Hepatocyte (in vitro differentiated cells): ENCODE measurements at regions not wholly inside any gene's neighbourhood (a gene's known extent, or its start where the extent isn't known, plus 50 kb on each side); places are given as distances from the start of the nearest gene placed in this dataset.

ENCODE experiments used
- DNase-seq: peaks from one replicate; pipeline ENCODE4 v3.0.0-alpha.2; 2016; ENCODE audit warnings: low spot score
- H2AFZ ChIP-seq: fragments of 200-600 bp; sonication (generic); 2 replicates; pipeline ENCODE4 v1.6.0; 2016; ENCODE audit warnings: antibody characterized with exemption, mild to moderate bottlenecking
- H3K27ac ChIP-seq: fragments of 200-600 bp; sonication (generic); 2 replicates; pipeline ENCODE4 v1.5.1; 2016; ENCODE audit warnings: mild to moderate bottlenecking
- H3K27me3 ChIP-seq: fragments of 200-600 bp; sonication (generic); 2 replicates; pipeline ENCODE4 v1.6.1; 2016
- H3K36me3 ChIP-seq: fragments of 200-600 bp; sonication (generic); replicated peaks from 2 replicates; pipeline ENCODE4 v1.5.1; 2016; ENCODE audit warnings: low read depth; ENCODE audit not compliant: insufficient read depth
- H3K4me1 ChIP-seq: fragments of 200-600 bp; sonication (generic); 2 replicates; pipeline ENCODE4 v1.5.1; 2016; ENCODE audit warnings: mild to moderate bottlenecking, moderate library complexity; ENCODE audit not compliant: insufficient read depth
- H3K4me2 ChIP-seq: fragments of 200-600 bp; sonication (generic); 2 replicates; pipeline ENCODE4 v1.6.0; 2016
- H3K4me3 ChIP-seq: fragments of 200-600 bp; sonication (generic); 2 replicates; pipeline ENCODE4 v1.5.1; 2016; ENCODE audit warnings: mild to moderate bottlenecking
- H3K79me2 ChIP-seq: fragments of 200-600 bp; sonication (generic); 2 replicates; pipeline ENCODE4 v1.6.0; 2017; ENCODE audit warnings: mild to moderate bottlenecking
- H3K9me2 ChIP-seq: fragments of 200-600 bp; sonication (generic); replicated peaks from 2 replicates; pipeline ENCODE4 v1.6.0; 2017; ENCODE audit warnings: mild to moderate bottlenecking; ENCODE audit not compliant: insufficient read depth
- H3K9me3 ChIP-seq: fragments of 200-600 bp; sonication (generic); 2 replicates; pipeline ENCODE4 v1.5.1; 2016; ENCODE audit warnings: low read depth, mild to moderate bottlenecking
- H4K20me1 ChIP-seq: fragments of 200-600 bp; sonication (generic); 2 replicates; pipeline ENCODE4 v1.6.0; 2016; ENCODE audit warnings: mild to moderate bottlenecking; ENCODE audit not compliant: insufficient read depth, poor library complexity, severe bottlenecking
- CTCF ChIP-seq: fragments of 200-600 bp; sonication (generic); IDR thresholded peaks from 2 replicates; pipeline ENCODE4 v1.5.1; 2016; ENCODE audit warnings: antibody characterized with exemption, mild to moderate bottlenecking; ENCODE audit not compliant: poor library complexity
- EZH2 ChIP-seq: fragments of 200-600 bp; sonication (generic); IDR thresholded peaks from 2 replicates; pipeline ENCODE4 v1.6.1; 2016; ENCODE audit warnings: antibody characterized with exemption, mild to moderate bottlenecking, borderline replicate concordance
- EZH2phosphoT487 ChIP-seq: fragments of 200-600 bp; sonication (generic); IDR thresholded peaks from one replicate; pipeline ENCODE4 v1.6.1; 2018; ENCODE audit warnings: antibody characterized with exemption, mild to moderate bottlenecking, low read depth, moderate library complexity; ENCODE audit not compliant: unreplicated experiment, severe bottlenecking
- WGBS: methylation state at CpG from one replicate; pipeline ENCODE4 v1.1.6; 2016; ENCODE audit warnings: low lambda C conversion rate; ENCODE audit errors: missing lambda C conversion rate; 5-methylcytosine and 5-hydroxymethylcytosine counted together

- H3K27ac ChIP-seq: no peak overlapping the region
Observed at GRCh38 chr21:16584756-16585155, 855.0 kb downstream of the USP25 start.

GRCh38 chr21:16585896-16586295 is 856.1 kb downstream of the USP25 start:
- no peak overlapping the region for H2AFZ ChIP-seq
- no peaks in the 10 kb centered on the region for H3K27me3 ChIP-seq
- DNase-seq: no peak
- no peak overlapping the region for H3K27ac ChIP-seq
- no peaks in the 10 kb centered on the region for H3K79me2 ChIP-seq
- no peaks in the 10 kb centered on the region for H3K9me2 ChIP-seq
- no peaks in the 10 kb centered on the region for H3K9me3 ChIP-seq
- H3K4me2 ChIP-seq: no peak overlapping the region
- no peaks in the 10 kb centered on the region for H3K36me3 ChIP-seq
- no peak for TF ChIP-seq EZH2phosphoT487
- TF ChIP-seq CTCF: no peak
- TF ChIP-seq EZH2: no peak
- WGBS: 89% methylated on average over 3 of the region's 3 CpGs
- peaks cover 12% of the 10 kb centered on the region for H3K4me1 ChIP-seq
- no peaks in the 10 kb centered on the region for H4K20me1 ChIP-seq
- no peak overlapping the region for H3K4me3 ChIP-seq

More at GRCh38 chr21:16584756-16585155, 855.0 kb downstream of the USP25 start:
- Histone ChIP-seq H3K4me3 (no peak overlapping the region), H3K27me3 (no peaks in the 10 kb centered on the region), H3K9me3 (no peaks in the 10 kb centered on the region), H3K4me1 (peaks cover 21% of the 10 kb centered on the region), H2AFZ (no peak overlapping the region), H4K20me1 (no peaks in the 10 kb centered on the region), H3K4me2 (no peak overlapping the region), H3K9me2 (no peaks in the 10 kb centered on the region), H3K36me3 (no peaks in the 10 kb centered on the region), H3K79me2 (no peaks in the 10 kb centered on the region)
- WGBS: 92% methylated on average over 1 of the region's 1 CpG
- no peak for TF ChIP-seq CTCF
- no peak for TF ChIP-seq EZH2phosphoT487
- TF ChIP-seq EZH2: no peak
- DNase-seq: no peak

- H3K4me1 ChIP-seq: peaks cover 9% of the 10 kb centered on the region
- no peaks in the 10 kb centered on the region for H3K79me2 ChIP-seq
- 56% methylated on average over 6 of the region's 6 CpGs for WGBS
- no peak overlapping the region for H3K4me3 ChIP-seq
- H2AFZ ChIP-seq: peak overlapping the region; percentile 10
- DNase-seq: peak; percentile 58
- no peaks in the 10 kb centered on the region for H3K9me2 ChIP-seq
- no peaks in the 10 kb centered on the region for H4K20me1 ChIP-seq
- H3K27ac ChIP-seq: peak overlapping the region; percentile 22
- TF ChIP-seq CTCF (no peak), EZH2phosphoT487 (no peak), EZH2 (no peak)
- peak overlapping the region; percentile 71 for H3K4me2 ChIP-seq
- H3K27me3 ChIP-seq: no peaks in the 10 kb centered on the region
- H3K36me3 ChIP-seq: no peaks in the 10 kb centered on the region
- no peaks in the 10 kb centered on the region for H3K9me3 ChIP-seq
Observed at GRCh38 chr21:16587141-16587581, 857.4 kb downstream of the USP25 start.
